NCI-H2081 (cell line): ENCODE measurements at regions not wholly inside any gene's neighbourhood (a gene's known extent, or its start where the extent isn't known, plus 50 kb on each side); places are given as distances from the start of the nearest gene placed in this dataset.
"Not testable (repeated sequence)": the region's sequence is repeated elsewhere in the genome, so short reads cannot be mapped to it uniquely, and the experiment has no call there.

ENCODE experiments used
- DNase-seq, 2 experiments: peaks; one replicate each; lab custom pipeline; 2025; lab: John Stamatoyannopoulos, UW

GRCh38 chr16:22625967-22626366 is 115.3 kb downstream of the NPIPB5 start:
- DNase-seq, result no peak

GRCh38 chr16:22627043-22627442 is 116.4 kb downstream of the NPIPB5 start:
- no peak for DNase-seq

- no peak for DNase-seq
Observed at GRCh38 chr16:22628994-22629393, 118.3 kb downstream of the NPIPB5 start.

GRCh38 chr16:22630242-22630641 is 119.6 kb downstream of the NPIPB5 start:
- no peak for DNase-seq

- DNase-seq, result no peak
Observed at GRCh38 chr16:22631264-22631663, 120.6 kb downstream of the NPIPB5 start.

- no peak for DNase-seq
Observed at GRCh38 chr16:22632606-22633005, 121.9 kb downstream of the NPIPB5 start.

- no peak for DNase-seq
Observed at GRCh38 chr16:22633280-22633679, 122.6 kb downstream of the NPIPB5 start.

- no peak for DNase-seq
Observed at GRCh38 chr16:22633799-22634198, 123.1 kb downstream of the NPIPB5 start.

- no peak for DNase-seq
Observed at GRCh38 chr16:22634954-22635353, 124.3 kb downstream of the NPIPB5 start.

GRCh38 chr16:22635357-22635761 is 124.7 kb downstream of the NPIPB5 start:
- no peak for DNase-seq

GRCh38 chr16:22635801-22636200 is 125.1 kb downstream of the NPIPB5 start:
- no peak for DNase-seq

- DNase-seq, result no peak
Observed at GRCh38 chr16:22638393-22639206, 127.9 kb downstream of the NPIPB5 start.

- no peak for DNase-seq
Observed at GRCh38 chr16:22641131-22641628, 130.5 kb downstream of the NPIPB5 start.

- DNase-seq, result no peak
Observed at GRCh38 chr16:22642416-22643088, 131.9 kb downstream of the NPIPB5 start.

GRCh38 chr16:22643203-22643602 is 132.5 kb downstream of the NPIPB5 start:
- not testable (repeated sequence) for DNase-seq

GRCh38 chr16:22643886-22644285 is 133.2 kb downstream of the NPIPB5 start:
- no peak for DNase-seq

- DNase-seq, result no peak
Observed at GRCh38 chr16:22645868-22646267, 135.2 kb downstream of the NPIPB5 start.

GRCh38 chr16:22646948-22647556 is 136.4 kb downstream of the NPIPB5 start:
- no peak for DNase-seq

GRCh38 chr16:22648141-22648540 is 137.4 kb downstream of the NPIPB5 start:
- no peak for DNase-seq

- no peak for DNase-seq
Observed at GRCh38 chr16:22648941-22649340, 138.2 kb downstream of the NPIPB5 start.

GRCh38 chr16:22651111-22651817 is 140.6 kb downstream of the NPIPB5 start:
- not testable (repeated sequence) for DNase-seq

GRCh38 chr16:22652463-22652845 is 141.8 kb downstream of the NPIPB5 start:
- no peak for DNase-seq
